Retinal pigment epithelial cell (primary cell): ENCODE measurements at regions not wholly inside any gene's neighbourhood (a gene's known extent, or its start where the extent isn't known, plus 50 kb on each side); places are given as distances from the start of the nearest gene placed in this dataset.
"Not testable (repeated sequence)": the region's sequence is repeated elsewhere in the genome, so short reads cannot be mapped to it uniquely, and the experiment has no call there.

ENCODE experiments used
- DNase-seq: peaks from one replicate; pipeline ENCODE4 v3.0.0-alpha.2; 2010; ENCODE audit warnings: low read depth
- H3K4me3 ChIP-seq: 2 replicates; pipeline ENCODE4 v1.5.1; 2011; ENCODE audit warnings: mild to moderate bottlenecking, low read length, control low read depth, moderate library complexity
- CTCF ChIP-seq: conservative IDR thresholded peaks from 2 replicates; pipeline ENCODE4 v1.5.1; 2011; ENCODE audit warnings: low read depth, low read length, control low read depth, inconsistent platforms

- TF ChIP-seq CTCF: no peak
- no peak overlapping the region for H3K4me3 ChIP-seq
- no peak for DNase-seq
Observed at GRCh38 chr16:13338044-13338443, 436.6 kb downstream of the SHISA9 start.

DNA sequence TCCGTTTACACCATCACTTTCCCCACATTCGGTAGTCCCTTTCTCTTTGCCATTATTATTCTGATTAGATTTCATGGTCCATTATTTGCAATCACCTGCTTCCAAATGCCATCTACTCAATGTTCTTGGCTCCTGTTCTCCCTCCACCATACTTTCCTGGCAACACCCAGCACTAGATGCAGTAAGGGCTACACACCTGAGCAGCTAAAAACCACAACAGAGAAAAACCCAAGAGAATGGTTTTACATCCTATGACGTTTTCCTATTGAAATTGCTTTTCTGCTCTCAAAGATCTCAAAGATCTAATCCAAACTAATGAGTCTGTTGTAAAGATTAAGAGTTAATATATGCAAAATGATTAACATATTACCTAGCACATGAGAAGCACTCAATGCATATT, 441.3 kb downstream of the SHISA9 start:
- no peak for DNase-seq
- H3K4me3 ChIP-seq: no peak overlapping the region
- no peak for TF ChIP-seq CTCF

DNA sequence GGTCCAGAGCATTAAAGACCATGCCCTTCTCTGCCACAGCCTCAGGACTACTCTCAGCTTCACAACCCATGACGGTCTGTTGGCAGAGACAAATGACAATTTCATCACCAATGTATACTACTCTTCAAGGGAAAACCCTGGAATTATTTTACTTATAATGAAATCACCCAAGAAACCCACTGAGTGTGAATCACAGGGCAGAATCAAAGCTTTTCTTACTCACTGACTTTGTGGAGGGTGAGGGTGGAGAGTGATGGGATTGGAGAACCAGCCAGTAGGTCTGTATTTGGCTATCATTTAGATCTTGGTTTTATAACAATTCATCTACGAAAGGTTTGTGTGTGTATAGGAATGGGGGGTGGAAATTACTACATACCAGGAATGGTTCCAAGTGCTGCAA, 442.6 kb downstream of the SHISA9 start:
- no peak for DNase-seq
- TF ChIP-seq CTCF: no peak
- H3K4me3 ChIP-seq: no peak overlapping the region

GRCh38 chr16:13348416-13348815, 447.0 kb downstream of the SHISA9 start:
- no peak for TF ChIP-seq CTCF
- DNase-seq: peak; percentile 22
- H3K4me3 ChIP-seq: no peak overlapping the region

GRCh38 chr16:13350000-13350399, 448.6 kb downstream of the SHISA9 start:
- no peak for TF ChIP-seq CTCF
- no peak overlapping the region for H3K4me3 ChIP-seq
- DNase-seq: no peak

- DNase-seq: no peak
- no peak for TF ChIP-seq CTCF
- H3K4me3 ChIP-seq: no peak overlapping the region
Observed at GRCh38 chr16:13351181-13351580, 449.8 kb downstream of the SHISA9 start.

DNA sequence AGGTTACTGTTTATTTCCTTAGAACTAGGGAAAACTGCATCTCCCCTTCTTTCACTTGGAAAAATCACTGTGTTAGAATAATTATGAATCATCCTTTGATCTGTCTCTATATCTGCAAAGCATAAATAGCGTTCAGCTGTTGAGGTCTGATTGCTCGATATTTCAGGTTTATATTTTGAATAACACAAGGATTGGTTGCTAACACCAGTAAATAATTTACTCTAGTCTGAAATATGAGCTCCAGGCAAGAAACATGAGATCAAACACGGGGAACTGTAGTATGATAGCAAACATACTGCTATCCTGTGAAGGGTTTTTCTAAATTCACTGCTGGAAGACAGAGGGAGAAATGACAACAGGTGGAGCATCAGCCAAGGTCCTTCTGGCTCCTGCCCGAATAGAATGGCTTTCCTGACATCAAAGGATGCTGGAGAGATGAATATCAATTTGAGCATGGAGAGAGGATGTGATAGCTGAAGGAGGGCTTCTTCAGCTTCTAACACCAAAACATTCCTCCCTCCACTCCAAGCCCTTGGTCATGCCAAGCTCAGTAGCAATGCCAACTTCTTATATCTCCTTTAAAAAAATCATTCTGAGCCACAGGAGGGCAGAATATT, 450.3 kb downstream of the SHISA9 start:
- DNase-seq: no peak
- no peak overlapping the region for H3K4me3 ChIP-seq
- TF ChIP-seq CTCF: no peak

- not testable (repeated sequence) for DNase-seq, H3K4me3 ChIP-seq
Observed at GRCh38 chr16:13352796-13353195, 451.4 kb downstream of the SHISA9 start.

GRCh38 chr16:13357842-13358241, 456.4 kb downstream of the SHISA9 start:
- DNase-seq, H3K4me3 ChIP-seq: not testable (repeated sequence)
